H9 (cell line): ENCODE measurements at regions not wholly inside any gene's neighbourhood (a gene's known extent, or its start where the extent isn't known, plus 50 kb on each side); places are given as distances from the start of the nearest gene placed in this dataset.

ENCODE experiments used
- DNase-seq: peaks from one replicate; pipeline ENCODE4 v3.0.0-alpha.2; 2017
- H2AFZ ChIP-seq: one replicate; pipeline ENCODE4 v1.6.1; 2013; ENCODE audit warnings: mild to moderate bottlenecking, low read length, control low read depth, moderate library complexity
- H2AK5ac ChIP-seq: 2 replicates; pipeline ENCODE4 v1.6.1; 2013; ENCODE audit warnings: low read length, control low read depth, mixed read lengths; ENCODE audit not compliant: insufficient read length
- H2BK120ac ChIP-seq: one replicate; pipeline ENCODE4 v1.6.1; 2013; ENCODE audit warnings: low read depth, mild to moderate bottlenecking, low read length, control low read depth, inconsistent platforms; ENCODE audit not compliant: poor library complexity, severe bottlenecking
- H2BK12ac ChIP-seq: 2 replicates; pipeline ENCODE4 v1.6.1; 2013; ENCODE audit warnings: low read length, control low read depth, mixed read lengths, low read depth; ENCODE audit not compliant: insufficient read length
- H2BK15ac ChIP-seq: 2 replicates; pipeline ENCODE4 v1.6.1; 2013; ENCODE audit warnings: low read depth, low read length, control low read depth
- H2BK20ac ChIP-seq: one replicate; pipeline ENCODE4 v1.6.1; 2013; ENCODE audit warnings: low read depth, mild to moderate bottlenecking, low read length, control low read depth, inconsistent platforms; ENCODE audit not compliant: poor library complexity, severe bottlenecking
- H2BK5ac ChIP-seq: 2 replicates; pipeline ENCODE4 v1.6.1; 2013; ENCODE audit warnings: low read length, control low read depth, mixed read lengths; ENCODE audit not compliant: insufficient read length
- H3K14ac ChIP-seq: 2 replicates; pipeline ENCODE4 v1.6.1; 2013; ENCODE audit warnings: low read length, control low read depth; ENCODE audit not compliant: insufficient read depth
- H3K18ac ChIP-seq: 2 replicates; pipeline ENCODE4 v1.6.1; 2013; ENCODE audit warnings: low read depth, mild to moderate bottlenecking, mixed read lengths, low read length, control low read depth; ENCODE audit not compliant: insufficient read length
- H3K23ac ChIP-seq: 2 replicates; pipeline ENCODE4 v1.6.1; 2013; ENCODE audit warnings: low read length, control low read depth, mixed read lengths, low read depth; ENCODE audit not compliant: insufficient read length
- H3K23me2 ChIP-seq: 2 replicates; pipeline ENCODE4 v1.6.1; 2013; ENCODE audit warnings: low read depth, mild to moderate bottlenecking, mixed read lengths, low read length, control low read depth; ENCODE audit not compliant: insufficient read length, poor library complexity, severe bottlenecking
- H3K27ac ChIP-seq: 2 replicates; pipeline ENCODE4 v1.5.1; 2013; ENCODE audit warnings: low read length, control low read depth, mixed read lengths, low read depth; ENCODE audit not compliant: insufficient read length
- H3K27me3 ChIP-seq: 2 replicates; pipeline ENCODE4 v1.6.1; 2013; ENCODE audit warnings: low read length, control low read depth, inconsistent platforms; ENCODE audit not compliant: insufficient read depth
- H3K4ac ChIP-seq: 2 replicates; pipeline ENCODE4 v1.6.1; 2013; ENCODE audit warnings: low read depth, mild to moderate bottlenecking, control low read depth, inconsistent platforms, low read length, moderate library complexity
- H3K4me1 ChIP-seq: 2 replicates; pipeline ENCODE4 v1.6.1; 2013; ENCODE audit warnings: low read length, control low read depth, inconsistent platforms; ENCODE audit not compliant: insufficient read depth
- H3K4me2 ChIP-seq: 2 replicates; pipeline ENCODE4 v1.6.1; 2013; ENCODE audit warnings: low read length, control low read depth, mixed read lengths; ENCODE audit not compliant: insufficient read length, insufficient read depth
- H3K56ac ChIP-seq: 2 replicates; pipeline ENCODE4 v1.6.1; 2013; ENCODE audit warnings: low read depth, mild to moderate bottlenecking, mixed read lengths, low read length, control low read depth; ENCODE audit not compliant: insufficient read length
- H3K79me1 ChIP-seq: 2 replicates; pipeline ENCODE4 v1.6.1; 2013; ENCODE audit warnings: low read depth, mild to moderate bottlenecking, moderate library complexity, low read length, control low read depth, inconsistent platforms; ENCODE audit not compliant: insufficient read depth, poor library complexity, severe bottlenecking
- H3K79me2 ChIP-seq: 2 replicates; pipeline ENCODE4 v1.6.1; 2013; ENCODE audit warnings: low read length, control low read depth, inconsistent platforms; ENCODE audit not compliant: insufficient read depth
- H3K9ac ChIP-seq: 2 replicates; pipeline ENCODE4 v1.6.1; 2013; ENCODE audit warnings: low read length, control low read depth, mixed read lengths; ENCODE audit not compliant: insufficient read length; ENCODE audit errors: extremely low read depth
- H3K9me3 ChIP-seq: one replicate; pipeline ENCODE4 v1.6.1; 2013; ENCODE audit warnings: low read depth, low read length, inconsistent platforms; ENCODE audit not compliant: control insufficient read depth
- H3T11ph ChIP-seq: one replicate; pipeline ENCODE4 v1.6.1; 2013; ENCODE audit warnings: mild to moderate bottlenecking, low read length, control low read depth, inconsistent platforms
- H4K20me1 ChIP-seq: one replicate; pipeline ENCODE4 v1.6.1; 2013; ENCODE audit not compliant: control insufficient read depth, insufficient read length, insufficient read depth
- H4K5ac ChIP-seq: 2 replicates; pipeline ENCODE4 v1.6.1; 2013; ENCODE audit warnings: low read depth, mild to moderate bottlenecking, mixed read lengths, low read length, control low read depth; ENCODE audit not compliant: insufficient read length
- H4K8ac ChIP-seq: replicated peaks from 2 replicates; pipeline ENCODE4 v1.6.1; 2013; ENCODE audit warnings: low read length, control low read depth, mixed read lengths, low read depth; ENCODE audit not compliant: insufficient read length
- H4K91ac ChIP-seq: 2 replicates; pipeline ENCODE4 v1.6.1; 2013; ENCODE audit warnings: low read depth, mild to moderate bottlenecking, moderate library complexity, mixed read lengths, low read length, control low read depth; ENCODE audit not compliant: insufficient read length
- H3K27ac Mint-ChIP-seq, 3 experiments: 2 replicates in 2 of 3; 3 replicates in 1 of 3; pipeline ENCODE4 v1.8.0; 2020 to 2021; ENCODE audit warnings: mixed read lengths in 3 of 3, mild to moderate bottlenecking in 1 of 3, moderate library complexity in 1 of 3
- H3K27me3 Mint-ChIP-seq: 2 replicates; pipeline ENCODE4 v1.8.0; 2021; ENCODE audit warnings: low read depth, mild to moderate bottlenecking, moderate library complexity, mixed read lengths
- H3K36me3 Mint-ChIP-seq, 3 experiments: 2 replicates in 2 of 3; 3 replicates in 1 of 3; pipeline ENCODE4 v1.8.0; 2020 to 2021; ENCODE audit warnings: low read depth in 3 of 3, mixed read lengths in 3 of 3; ENCODE audit not compliant: insufficient read depth in 1 of 3
- H3K4me1 Mint-ChIP-seq, 2 experiments: 2 replicates each; pipeline ENCODE4 v1.8.0; 2020; ENCODE audit warnings: mixed read lengths in 2 of 2
- H3K4me3 Mint-ChIP-seq, 2 experiments: 2 replicates in 1 of 2; 3 replicates in 1 of 2; pipeline ENCODE4 v1.8.0; 2020 to 2021; ENCODE audit warnings: mild to moderate bottlenecking in 2 of 2, mixed read lengths in 2 of 2, moderate library complexity in 1 of 2
- H3K9me3 Mint-ChIP-seq, 2 experiments: 2 replicates in 1 of 2; 3 replicates in 1 of 2; pipeline ENCODE4 v1.8.0; 2020; ENCODE audit warnings: mild to moderate bottlenecking in 2 of 2, mixed read lengths in 2 of 2, moderate library complexity in 1 of 2
- CTCF ChIP-seq: fragments of 200-600 bp; sonication (generic); conservative IDR thresholded peaks from 3 replicates; pipeline ENCODE4 v1.8.0; 2021; ENCODE audit warnings: antibody characterized with exemption, mild to moderate bottlenecking
- WGBS: extraction: QIAGEN DNeasy Blood & Tissue Kit; methylation state at CpG from one replicate; pipeline ENCODE4 v1.1.7; 2013; ENCODE audit warnings: missing lambda C conversion rate, low lambda C conversion rate, mixed read lengths; ENCODE audit not compliant: insufficient read length; ENCODE audit errors: extremely low coverage; 5-methylcytosine and 5-hydroxymethylcytosine counted together

GRCh38 chr3:59106085-59106648 is 56.3 kb upstream of the CFAP20DC start:
- peaks cover 16 to 31% of the 10 kb centered on the region in 2 experiments for H3K4me1 Mint-ChIP-seq
- no peak overlapping the region for H3K56ac ChIP-seq

More at GRCh38 chr3:59106085-59106648, 56.3 kb upstream of the CFAP20DC start:
- no peak overlapping the region for H3K23ac ChIP-seq
- H3K27me3 Mint-ChIP-seq = no peaks in the 10 kb centered on the region
- H3K79me2 ChIP-seq = no peaks in the 10 kb centered on the region
- H2BK5ac ChIP-seq = no peak overlapping the region
- H3T11ph ChIP-seq = no peak overlapping the region
- H4K8ac ChIP-seq = no peak overlapping the region
- H4K5ac ChIP-seq = no peak overlapping the region
- no peak overlapping the region for H3K18ac ChIP-seq
- no peak overlapping the region for H2BK12ac ChIP-seq
- no peak overlapping the region for H3K9ac ChIP-seq
- no peak overlapping the region for H2BK15ac ChIP-seq
- no peak overlapping the region for H2AK5ac ChIP-seq
- WGBS = no CpG with 5 or more reads among the region's 1 CpG
- DNase-seq = no peak
- no peak overlapping the region for H2BK120ac ChIP-seq
- no peaks in the 10 kb centered on the region for H3K27me3 ChIP-seq
- H3K9me3 ChIP-seq = no peaks in the 10 kb centered on the region
- no peak overlapping the region for H3K14ac ChIP-seq
- H3K27ac ChIP-seq = no peak overlapping the region
- no peaks in the 10 kb centered on the region for H3K36me3 Mint-ChIP-seq
- H3K4me3 Mint-ChIP-seq = no peak overlapping the region
- no peak overlapping the region for H2AFZ ChIP-seq
- no peak overlapping the region for H3K27ac Mint-ChIP-seq
- H4K20me1 ChIP-seq = no peaks in the 10 kb centered on the region
- no peak for TF ChIP-seq CTCF
- H3K23me2 ChIP-seq = no peaks in the 10 kb centered on the region
- no peak overlapping the region for H3K4ac ChIP-seq
- no peaks in the 10 kb centered on the region for H3K9me3 Mint-ChIP-seq
- H3K4me1 ChIP-seq = no peaks in the 10 kb centered on the region; the same call in 1 of the 2 replicates
- no peaks in the 10 kb centered on the region for H3K79me1 ChIP-seq
- no peak overlapping the region for H4K91ac ChIP-seq
- H3K4me2 ChIP-seq = no peak overlapping the region
- H2BK20ac ChIP-seq = no peak overlapping the region
